H1 (cell line): ENCODE measurements at regions not wholly inside any gene's neighbourhood (a gene's known extent, or its start where the extent isn't known, plus 50 kb on each side); places are given as distances from the start of the nearest gene placed in this dataset.
A peak's percentile ranks its signal among the peaks of the same experiment; 100 is the strongest.

Experiments used
- CTCF ChIA-PET: fragments of 300-600 bp; sonication (Branson Sonifier 250); formaldehyde crosslinking; loops from one replicate; lab custom pipeline; 2021; ENCODE audit not compliant: partially characterized antibody; lab: Charles Lee
- POLR2A ChIA-PET: fragments of 300-600 bp; sonication (Branson Sonifier 250); formaldehyde crosslinking; loops from one replicate; lab custom pipeline; 2021; ENCODE audit warnings: inconsistent platforms; ENCODE audit not compliant: partially characterized antibody; lab: Charles Lee
- DNase-seq, 2 experiments: peaks; one replicate each; pipeline versions ENCODE4 v3.0.0 to v3.0.0-alpha.2; 2010 to 2022; ENCODE audit warnings: low spot score in 2 of 2, low read depth in 1 of 2, mixed read lengths in 1 of 2
- FAIRE-seq: peaks from 2 replicates; lab custom pipeline; 2011; peaks lifted over from hg19 to GRCh38; lab: Jason Lieb, UNC
- H2AFZ ChIP-seq: 2 replicates; pipeline ENCODE4 v1.8.1; 2012; ENCODE audit warnings: low read length, inconsistent platforms
- H2AK5ac ChIP-seq: 2 replicates; pipeline ENCODE4 v1.6.1; 2013; ENCODE audit warnings: low read depth, low read length
- H2BK120ac ChIP-seq: replicated peaks from 2 replicates; pipeline ENCODE3; 2013; ENCODE audit warnings: low read depth, low read length, inconsistent platforms
- H2BK12ac ChIP-seq: 2 replicates; pipeline ENCODE4 v1.6.1; 2013; ENCODE audit warnings: low read depth, low read length
- H2BK15ac ChIP-seq: 2 replicates; pipeline ENCODE4 v1.6.1; 2013; ENCODE audit warnings: low read length
- H2BK20ac ChIP-seq: 2 replicates; pipeline ENCODE4 v1.6.1; 2013; ENCODE audit warnings: low read length
- H2BK5ac ChIP-seq: 2 replicates; pipeline ENCODE4 v1.6.1; 2013; ENCODE audit warnings: low read depth, low read length
- H3K14ac ChIP-seq: 2 replicates; pipeline ENCODE4 v1.6.1; 2013; ENCODE audit warnings: inconsistent platforms; ENCODE audit not compliant: insufficient read length
- H3K18ac ChIP-seq: 2 replicates; pipeline ENCODE4 v1.6.1; 2013; ENCODE audit warnings: low read length; ENCODE audit errors: extremely low read depth
- H3K23ac ChIP-seq: 2 replicates; pipeline ENCODE4 v1.6.1; 2013; ENCODE audit warnings: inconsistent platforms; ENCODE audit not compliant: insufficient read length
- H3K23me2 ChIP-seq: 2 replicates; pipeline ENCODE4 v1.6.1; 2013; ENCODE audit warnings: low read depth, low read length
- H3K27ac ChIP-seq: 2 replicates; pipeline ENCODE4 v1.6.1; 2011; ENCODE audit warnings: low read depth, low read length, inconsistent platforms
- H3K27me3 ChIP-seq, 4 experiments: replicated peaks in 1 of 4; 1 replicate in 1 of 4; 2 replicates in 3 of 4; pipeline versions ENCODE4 v1.6.1 to v1.8.1; 2011 to 2013; ENCODE audit warnings: low read length in 3 of 4, mild to moderate bottlenecking in 3 of 4, inconsistent platforms in 2 of 4, mixed read lengths in 2 of 4, moderate library complexity in 1 of 4; ENCODE audit not compliant: control insufficient read depth in 3 of 4, insufficient read depth in 3 of 4; ENCODE audit errors: extremely low read depth in 1 of 4
- H3K36me3 ChIP-seq, 4 experiments: 2 replicates each; pipeline versions ENCODE4 v1.6.1 to v1.8.1; 2011 to 2013; ENCODE audit warnings: mild to moderate bottlenecking in 4 of 4, low read length in 3 of 4, moderate library complexity in 2 of 4, control low read depth in 1 of 4, inconsistent platforms in 1 of 4; ENCODE audit not compliant: insufficient read depth in 4 of 4, control insufficient read depth in 2 of 4
- H3K4ac ChIP-seq: replicated peaks from 2 replicates; pipeline ENCODE3; 2013; ENCODE audit warnings: low read length, low read depth, mixed read lengths, inconsistent platforms; ENCODE audit not compliant: insufficient read length
- H3K4me1 ChIP-seq, 4 experiments: replicated peaks in 1 of 4; 1 replicate in 1 of 4; 2 replicates in 3 of 4; pipeline versions ENCODE4 v1.6.1 to v1.8.1; 2011 to 2013; ENCODE audit warnings: low read length in 3 of 4, inconsistent platforms in 2 of 4, mixed read lengths in 1 of 4; ENCODE audit not compliant: insufficient read depth in 4 of 4, control insufficient read depth in 3 of 4
- H3K4me2 ChIP-seq, 2 experiments: 2 replicates each; pipeline versions ENCODE4 v1.6.1 to v1.8.1; 2011 to 2013; ENCODE audit warnings: low read depth in 2 of 2, low read length in 2 of 2, control low read depth in 1 of 2, inconsistent platforms in 1 of 2, mild to moderate bottlenecking in 1 of 2; ENCODE audit not compliant: insufficient read depth in 1 of 2
- H3K4me3 ChIP-seq, 4 experiments: fragments of 200-600, 300-600 bp in 1 of 4; sonication (generic), shearing (Covaris generic), sonication (Bioruptor Twin) in 1 of 4; 2 replicates each; pipeline versions ENCODE4 v1.5.1 to v1.8.1; 2011 to 2016; ENCODE audit warnings: low read length in 4 of 4, low read depth in 3 of 4, control low read depth in 2 of 4, inconsistent platforms in 2 of 4, mild to moderate bottlenecking in 2 of 4, mixed read lengths in 1 of 4, moderate library complexity in 1 of 4; ENCODE audit not compliant: insufficient read depth in 2 of 4; ENCODE audit errors: extremely low read depth in 1 of 4
- H3K56ac ChIP-seq: replicated peaks from 2 replicates; pipeline ENCODE3; 2013; ENCODE audit warnings: low read depth, mild to moderate bottlenecking, mixed read lengths, low read length, inconsistent platforms; ENCODE audit not compliant: insufficient read length
- H3K79me1 ChIP-seq: 2 replicates; pipeline ENCODE4 v1.6.1; 2013; ENCODE audit warnings: low read depth, low read length, control low read depth
- H3K79me2 ChIP-seq, 2 experiments: 2 replicates each; pipeline versions ENCODE4 v1.6.1 to v1.8.1; 2012 to 2013; ENCODE audit warnings: low read length in 2 of 2, mild to moderate bottlenecking in 2 of 2, inconsistent platforms in 1 of 2; ENCODE audit not compliant: insufficient read depth in 2 of 2, control insufficient read depth in 1 of 2
- H3K9ac ChIP-seq, 4 experiments: replicated peaks in 1 of 4; 1 replicate in 1 of 4; 2 replicates in 3 of 4; pipeline versions ENCODE4 v1.6.1 to v1.8.1; 2011 to 2013; ENCODE audit warnings: low read depth in 3 of 4, low read length in 3 of 4, control low read depth in 2 of 4, mild to moderate bottlenecking in 2 of 4, moderate library complexity in 2 of 4, inconsistent platforms in 1 of 4; ENCODE audit errors: extremely low read depth in 1 of 4
- H3K9me3 ChIP-seq, 2 experiments: 2 replicates each; pipeline versions ENCODE4 v1.6.1 to v1.8.1; 2012 to 2013; ENCODE audit warnings: mild to moderate bottlenecking in 2 of 2, moderate library complexity in 2 of 2, control low read depth in 1 of 2, inconsistent platforms in 1 of 2, low read depth in 1 of 2, low read length in 1 of 2, mixed read lengths in 1 of 2; ENCODE audit not compliant: insufficient read depth in 2 of 2
- H4K20me1 ChIP-seq, 2 experiments: replicated peaks in 1 of 2; 2 replicates each; pipeline versions ENCODE3 to v1.8.1; 2011 to 2013; ENCODE audit warnings: inconsistent platforms in 2 of 2, low read length in 2 of 2, mild to moderate bottlenecking in 1 of 2; ENCODE audit not compliant: insufficient read depth in 2 of 2, control insufficient read depth in 1 of 2
- H4K5ac ChIP-seq: 2 replicates; pipeline ENCODE4 v1.6.1; 2013; ENCODE audit warnings: low read length, low read depth, mixed read lengths, inconsistent platforms; ENCODE audit not compliant: insufficient read length
- H4K8ac ChIP-seq: 2 replicates; pipeline ENCODE4 v1.8.0; 2013; ENCODE audit warnings: mild to moderate bottlenecking, moderate library complexity, low read length, inconsistent platforms; ENCODE audit not compliant: insufficient read depth; ENCODE audit errors: extremely low read depth
- H4K91ac ChIP-seq: replicated peaks from 2 replicates; pipeline ENCODE3; 2013; ENCODE audit warnings: low read length, mixed read lengths, inconsistent platforms; ENCODE audit not compliant: insufficient read length
- CEBPB ChIP-seq: IDR thresholded peaks from 2 replicates; pipeline ENCODE4 v1.6.1; 2012; ENCODE audit warnings: low read depth, low read length
- MAX ChIP-seq: IDR thresholded peaks from 2 replicates; pipeline ENCODE4 v1.6.1; 2012; ENCODE audit warnings: inconsistent platforms
- PHF8 ChIP-seq: fragments of 200-600 bp; sonication (generic); conservative IDR thresholded peaks from 2 replicates; pipeline ENCODE4 v1.7.1; 2012; ENCODE audit warnings: low read depth, mild to moderate bottlenecking, inconsistent platforms, low read length, moderate library complexity
- WGBS, 2 experiments: shearing (Covaris generic) in 1 of 2; methylation state at CpG; one replicate each; pipeline versions ENCODE4 v1.1.6 to v1.1.7; 2013 to 2015; ENCODE audit warnings: low lambda C conversion rate in 2 of 2, mixed read lengths in 2 of 2, inconsistent platforms in 1 of 2, low coverage in 1 of 2, missing lambda C conversion rate in 1 of 2; ENCODE audit not compliant: insufficient replicate concordance in 2 of 2, insufficient coverage in 1 of 2, insufficient read length in 1 of 2; ENCODE audit errors: extremely low coverage in 1 of 2, missing lambda C conversion rate in 1 of 2; 5-methylcytosine and 5-hydroxymethylcytosine counted together

GRCh38 chr5:37905230-37905629 lies 65.4 kb upstream of the GDNF start:
- Histone ChIP-seq H4K8ac (no peak overlapping the region), H2AK5ac (no peak overlapping the region), H3K27ac (no peak overlapping the region), H2AFZ (no peak overlapping the region), H3K23ac (no peak overlapping the region), H3K23me2 (no peaks in the 10 kb centered on the region), H3K4me3 (no peak overlapping the region), H2BK120ac (no peak overlapping the region), H4K20me1 (no peaks in the 10 kb centered on the region), H3K36me3 (no peaks in the 10 kb centered on the region), H4K5ac (no peak overlapping the region), H2BK12ac (no peak overlapping the region), H2BK5ac (no peak overlapping the region), H3K56ac (no peak overlapping the region), H2BK15ac (no peak overlapping the region), H3K18ac (no peak overlapping the region), H3K79me2 (no peaks in the 10 kb centered on the region), H3K79me1 (no peaks in the 10 kb centered on the region), H2BK20ac (no peak overlapping the region), H3K4ac (no peak overlapping the region), H3K14ac (no peak overlapping the region), H3K27me3 (no peaks in the 10 kb centered on the region), H3K4me2 (no peak overlapping the region), H3K4me1 (no peaks in the 10 kb centered on the region), H3K9me3 (no peaks in the 10 kb centered on the region), H4K91ac (no peak overlapping the region), H3K9ac (no peak overlapping the region)
- POLR2A ChIA-PET: no interaction called here
- 93% methylated on average over 3 of the region's 3 CpGs; no CpG with 5 or more reads in 1 of the 2 experiments for WGBS, 2 experiments
- FAIRE-seq: no peak
- DNase-seq: no peak
- CTCF ChIA-PET: no interaction called here
- TF ChIP-seq CEBPB: peak; percentile 39; the same call in 1 of the 2 replicates
- TF ChIP-seq PHF8: no peak
- TF ChIP-seq MAX: no peak
